ENCODE measurements at regions not wholly inside any gene's neighbourhood (a gene's known extent, or its start where the extent isn't known, plus 50 kb on each side); places are given as distances from the start of the nearest gene placed in this dataset.

GRCh38 chr5:52334367-52334766, 453.3 kb upstream of the ITGA1 start (continued):
- TF ChIP-seq, protein P1, sequence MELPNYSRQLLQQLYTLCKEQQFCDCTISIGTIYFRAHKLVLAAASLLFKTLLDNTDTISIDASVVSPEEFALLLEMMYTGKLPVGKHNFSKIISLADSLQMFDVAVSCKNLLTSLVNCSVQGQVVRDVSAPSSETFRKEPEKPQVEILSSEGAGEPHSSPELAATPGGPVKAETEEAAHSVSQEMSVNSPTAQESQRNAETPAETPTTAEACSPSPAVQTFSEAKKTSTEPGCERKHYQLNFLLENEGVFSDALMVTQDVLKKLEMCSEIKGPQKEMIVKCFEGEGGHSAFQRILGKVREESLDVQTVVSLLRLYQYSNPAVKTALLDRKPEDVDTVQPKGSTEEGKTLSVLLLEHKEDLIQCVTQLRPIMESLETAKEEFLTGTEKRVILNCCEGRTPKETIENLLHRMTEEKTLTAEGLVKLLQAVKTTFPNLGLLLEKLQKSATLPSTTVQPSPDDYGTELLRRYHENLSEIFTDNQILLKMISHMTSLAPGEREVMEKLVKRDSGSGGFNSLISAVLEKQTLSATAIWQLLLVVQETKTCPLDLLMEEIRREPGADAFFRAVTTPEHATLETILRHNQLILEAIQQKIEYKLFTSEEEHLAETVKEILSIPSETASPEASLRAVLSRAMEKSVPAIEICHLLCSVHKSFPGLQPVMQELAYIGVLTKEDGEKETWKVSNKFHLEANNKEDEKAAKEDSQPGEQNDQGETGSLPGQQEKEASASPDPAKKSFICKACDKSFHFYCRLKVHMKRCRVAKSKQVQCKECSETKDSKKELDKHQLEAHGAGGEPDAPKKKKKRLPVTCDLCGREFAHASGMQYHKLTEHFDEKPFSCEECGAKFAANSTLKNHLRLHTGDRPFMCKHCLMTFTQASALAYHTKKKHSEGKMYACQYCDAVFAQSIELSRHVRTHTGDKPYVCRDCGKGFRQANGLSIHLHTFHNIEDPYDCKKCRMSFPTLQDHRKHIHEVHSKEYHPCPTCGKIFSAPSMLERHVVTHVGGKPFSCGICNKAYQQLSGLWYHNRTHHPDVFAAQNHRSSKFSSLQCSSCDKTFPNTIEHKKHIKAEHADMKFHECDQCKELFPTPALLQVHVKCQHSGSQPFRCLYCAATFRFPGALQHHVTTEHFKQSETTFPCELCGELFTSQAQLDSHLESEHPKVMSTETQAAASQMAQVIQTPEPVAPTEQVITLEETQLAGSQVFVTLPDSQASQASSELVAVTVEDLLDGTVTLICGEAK (IDR thresholded peaks at IDR 0.05; ENCODE audit: borderline replicate concordance): no peak
- no peak for TF ChIP-seq GATAD2B (conservative IDR thresholded peaks at IDR 0.05; ENCODE audit: low read depth)
- TF ChIP-seq SREBF2 (IDR thresholded peaks at IDR 0.05; ENCODE audit: low read length): no peak
- TF ChIP-seq E4F1 (IDR thresholded peaks at IDR 0.05; ENCODE audit: borderline replicate concordance, partially characterized antibody): no peak
- TF ChIP-seq RBBP5 (conservative IDR thresholded peaks at IDR 0.05): no peak
- TF ChIP-seq LARP7 (IDR thresholded peaks at IDR 0.05): no peak
- no peak for TF ChIP-seq JUND (IDR thresholded peaks at IDR 0.05; ENCODE audit: low read depth, low read length)
- no peak for TF ChIP-seq TCF7 (IDR thresholded peaks at IDR 0.05; ENCODE audit: borderline replicate concordance)
